Renal pelvis (tissue), 1 donor: ENCODE measurements at regions not wholly inside any gene's neighbourhood (a gene's known extent, or its start where the extent isn't known, plus 50 kb on each side); places are given as distances from the start of the nearest gene placed in this dataset.

Source experiments
- DNase-seq: peaks from one replicate; pipeline ENCODE4 v3.0.0-alpha.2; 2013

- DNase-seq: no peak
Observed at GRCh38 chr20:39109933-39110818, 148.0 kb downstream of the DHX35 start.

DNA sequence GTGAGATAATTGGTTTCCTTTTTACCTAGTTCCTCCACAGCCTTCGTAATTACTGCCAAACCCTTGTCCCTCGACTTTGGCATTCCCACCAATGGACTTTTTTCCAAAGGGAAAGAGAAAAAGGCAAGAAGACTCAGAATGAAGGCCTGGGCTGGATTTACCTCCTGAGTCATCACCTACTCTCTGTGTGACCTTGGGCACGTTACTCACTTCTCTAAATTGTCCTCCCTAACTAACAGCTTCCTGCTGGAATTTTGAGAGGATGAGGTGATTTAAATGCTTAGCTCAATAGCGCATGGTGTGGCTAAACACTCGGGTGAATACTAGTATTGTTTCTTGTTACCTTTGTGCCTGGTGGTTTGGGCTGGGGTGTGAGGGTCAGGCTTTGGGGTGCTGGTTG lies 146.6 kb downstream of the DHX35 start:
- DNase-seq: no peak

DNA sequence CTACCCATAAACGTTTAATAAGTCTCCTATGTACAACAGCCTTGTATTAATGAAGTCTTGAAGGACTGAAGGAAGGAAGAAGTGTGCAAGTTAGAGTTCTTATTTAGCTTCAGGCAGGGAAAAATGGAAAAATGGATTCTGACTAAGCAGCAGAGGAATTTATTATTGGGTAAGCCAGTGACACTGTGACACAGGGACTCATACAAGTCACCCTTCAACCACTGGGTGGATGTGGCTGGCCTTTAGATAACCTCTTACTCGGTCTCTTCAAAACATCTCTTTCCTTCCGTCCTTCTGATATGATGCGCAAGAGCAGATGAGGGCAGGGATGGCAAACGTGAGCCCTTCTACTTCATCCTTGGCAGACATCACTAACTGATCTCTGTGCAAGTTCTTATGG lies 145.6 kb downstream of the DHX35 start:
- no peak for DNase-seq

DNA sequence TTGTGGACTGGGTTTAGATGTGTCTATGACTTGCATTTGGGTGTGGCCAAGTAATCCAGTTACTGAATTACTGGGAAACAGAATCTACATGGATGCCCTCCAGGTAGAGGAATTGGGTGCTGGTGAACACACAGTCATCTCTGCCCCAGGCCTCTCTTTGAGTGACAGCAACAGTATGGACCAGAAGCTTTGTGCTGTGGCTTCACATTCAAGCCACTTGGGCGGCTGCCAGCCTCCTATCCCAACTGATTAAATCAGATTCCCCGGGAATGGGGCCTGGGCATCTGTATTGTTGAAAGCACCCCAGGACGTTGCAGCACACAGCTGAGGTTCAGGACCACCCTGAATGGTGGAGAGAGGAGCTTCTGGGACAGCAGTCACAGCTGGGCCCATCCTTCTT lies 144.6 kb downstream of the DHX35 start:
- no peak for DNase-seq

- DNase-seq: no peak
Observed at GRCh38 chr20:39105551-39105950, 143.4 kb downstream of the DHX35 start.

DNA sequence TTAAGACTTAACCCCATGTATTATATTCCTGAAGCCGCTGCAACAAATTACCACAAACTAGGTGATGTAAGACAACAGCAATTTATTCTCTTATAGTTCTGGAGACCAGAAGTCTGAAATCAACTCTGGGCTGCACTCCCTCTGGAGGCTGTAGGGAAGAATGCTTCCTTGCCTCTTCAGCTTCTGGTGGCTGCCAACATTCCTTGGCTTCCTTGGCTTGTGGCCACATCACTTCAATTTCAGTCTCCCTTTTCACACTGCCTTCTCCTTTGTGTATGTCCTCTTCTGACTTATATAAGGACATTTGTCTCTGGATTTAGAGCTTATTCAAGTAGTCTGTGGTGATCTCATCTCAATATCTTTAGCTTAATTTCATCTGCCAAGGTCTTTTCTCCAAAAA lies 141.6 kb downstream of the DHX35 start:
- DNase-seq: no peak

- DNase-seq: no peak
Observed at GRCh38 chr20:39103305-39103704, 141.2 kb downstream of the DHX35 start.

DNA sequence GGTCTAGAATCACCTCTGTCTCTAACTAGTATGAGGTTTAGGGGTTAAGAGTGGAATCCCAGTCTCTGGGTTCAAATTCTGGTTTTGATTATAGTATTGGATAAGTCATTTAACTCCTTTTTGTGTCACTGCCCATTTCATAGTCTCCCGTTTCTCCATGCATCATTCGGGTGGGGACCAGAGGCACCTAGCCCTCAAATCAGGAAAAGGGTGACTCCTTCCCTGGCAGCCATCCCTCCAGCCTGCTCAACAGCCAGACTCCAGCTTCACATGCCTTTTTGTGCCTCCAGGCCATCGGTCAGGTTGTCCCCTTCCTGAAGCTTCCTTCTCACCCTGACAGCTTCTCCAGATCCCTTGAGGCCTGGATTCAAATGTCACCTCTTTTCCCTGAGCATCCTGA lies 139.8 kb downstream of the DHX35 start:
- DNase-seq: no peak

DNA sequence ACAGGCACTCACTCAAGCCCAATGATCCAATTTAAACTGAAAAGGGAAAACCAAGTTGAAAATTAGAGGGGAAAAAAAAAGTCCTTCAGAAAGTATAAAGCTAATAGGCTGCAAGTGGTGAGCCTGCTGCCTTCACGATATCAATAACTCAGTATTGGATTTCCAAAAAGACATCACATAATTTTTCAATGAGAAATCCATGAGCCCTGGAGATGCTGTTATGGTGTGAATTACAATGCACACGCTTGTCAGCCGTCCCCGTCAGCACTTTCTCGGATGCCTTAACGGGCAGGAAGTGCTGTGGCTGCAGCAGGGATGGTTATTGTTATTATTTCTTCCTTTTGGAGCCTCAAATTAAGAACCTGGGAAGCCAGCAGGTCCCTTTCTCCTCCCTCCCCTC lies 138.5 kb downstream of the DHX35 start:
- no peak for DNase-seq

DNA sequence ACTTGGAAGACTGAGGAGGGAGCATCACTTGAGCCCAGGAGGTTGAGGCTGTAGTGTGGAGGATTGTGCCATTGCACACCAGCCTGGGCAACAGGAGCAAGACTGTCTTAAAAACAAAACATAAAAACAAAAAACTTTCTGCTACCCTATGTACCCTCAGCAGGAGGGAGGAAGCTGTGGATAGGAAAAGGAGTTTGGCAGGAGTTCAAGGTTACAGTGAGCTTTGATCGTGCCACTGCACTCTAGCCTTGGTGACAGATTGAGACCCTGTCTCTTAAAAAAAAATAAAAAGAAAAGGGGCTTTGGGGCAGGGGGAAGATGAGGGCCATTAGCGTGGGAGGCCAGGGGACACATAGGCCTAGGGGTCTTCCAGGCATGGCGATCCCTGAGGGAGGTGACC lies 135.7 kb downstream of the DHX35 start:
- DNase-seq: no peak

DNA sequence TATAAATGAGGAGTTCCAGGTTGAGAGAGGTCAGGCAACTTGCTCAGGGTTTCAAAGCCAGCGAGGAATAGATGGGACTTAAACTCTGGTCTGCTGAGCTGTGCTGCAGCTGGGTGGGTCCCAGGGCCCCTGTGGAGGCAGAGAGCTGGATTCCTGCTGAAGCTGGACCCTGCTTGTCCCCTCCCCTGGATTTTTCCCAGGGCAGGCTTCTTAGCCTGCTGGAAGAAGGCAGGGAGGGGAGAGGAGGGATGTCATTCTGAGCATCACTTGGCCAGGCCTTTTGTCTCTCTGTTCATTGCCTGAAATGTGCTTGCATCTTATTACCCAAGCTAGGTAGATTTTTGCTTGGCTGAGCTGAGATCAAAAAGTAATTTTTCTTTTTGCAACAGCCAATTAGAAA lies 133.7 kb downstream of the DHX35 start:
- no peak for DNase-seq

DNA sequence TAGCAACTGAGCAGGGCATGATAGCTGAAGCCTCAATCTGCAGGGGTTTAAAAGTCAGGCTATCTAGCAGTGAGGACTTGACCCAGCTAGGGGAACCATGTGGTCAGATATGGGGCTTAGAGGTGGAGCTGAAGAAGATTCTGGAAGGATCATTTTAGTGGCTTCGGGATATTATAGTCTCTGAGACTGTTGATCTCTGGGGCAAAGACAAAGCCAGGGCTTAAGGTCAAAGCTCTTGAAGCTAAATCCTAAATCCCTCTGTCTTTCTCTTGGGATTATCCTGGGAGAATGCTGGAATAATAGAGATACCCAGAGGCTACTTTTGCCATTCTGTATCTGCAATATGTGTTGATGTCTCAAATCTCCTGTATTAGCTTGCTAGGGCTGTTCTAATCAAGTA lies 132.2 kb downstream of the DHX35 start:
- no peak for DNase-seq

GRCh38 chr20:39092733-39093410 lies 130.7 kb downstream of the DHX35 start:
- no peak for DNase-seq

DNA sequence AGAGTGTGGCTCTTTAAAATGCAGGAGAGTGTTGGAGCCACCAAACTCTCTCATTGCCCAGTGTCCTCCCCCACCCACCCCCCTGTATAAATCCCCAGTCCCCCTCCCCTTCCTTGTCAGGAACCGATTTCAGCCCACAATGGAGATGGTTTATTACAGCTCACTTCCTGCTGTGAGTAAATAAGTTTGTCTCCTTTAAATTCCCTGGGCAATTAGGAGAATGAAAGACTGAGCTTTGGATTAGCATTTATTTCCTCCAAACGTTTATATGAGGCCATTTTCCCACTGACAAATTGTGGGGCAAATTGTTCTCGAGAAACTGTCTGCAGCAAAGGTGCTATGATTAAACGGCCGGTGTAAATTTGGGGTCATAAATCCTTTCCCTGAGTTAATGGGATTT lies 128.8 kb downstream of the DHX35 start:
- no peak for DNase-seq

DNA sequence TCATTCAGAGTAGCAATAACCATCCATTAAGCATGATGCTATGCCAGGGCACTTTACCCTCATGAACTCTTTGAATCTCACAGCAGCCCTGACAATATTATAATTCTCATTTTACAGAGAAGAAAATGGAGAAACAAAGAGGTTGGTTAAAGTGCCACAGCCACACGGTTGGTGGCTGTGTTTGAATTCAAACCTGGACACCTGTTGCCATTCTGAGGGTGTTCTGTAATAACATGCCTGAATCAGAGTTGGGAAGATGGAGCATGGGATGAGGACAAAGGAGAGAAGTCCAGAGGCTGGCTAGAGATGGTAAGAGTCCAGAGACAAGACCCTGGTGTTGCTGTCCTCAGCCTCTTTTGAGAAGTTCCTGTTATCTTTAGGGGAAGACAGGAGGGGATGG lies 127.7 kb downstream of the DHX35 start:
- no peak for DNase-seq
